ENCODE measurements at regions not wholly inside any gene's neighbourhood (a gene's known extent, or its start where the extent isn't known, plus 50 kb on each side); places are given as distances from the start of the nearest gene placed in this dataset.

DNA sequence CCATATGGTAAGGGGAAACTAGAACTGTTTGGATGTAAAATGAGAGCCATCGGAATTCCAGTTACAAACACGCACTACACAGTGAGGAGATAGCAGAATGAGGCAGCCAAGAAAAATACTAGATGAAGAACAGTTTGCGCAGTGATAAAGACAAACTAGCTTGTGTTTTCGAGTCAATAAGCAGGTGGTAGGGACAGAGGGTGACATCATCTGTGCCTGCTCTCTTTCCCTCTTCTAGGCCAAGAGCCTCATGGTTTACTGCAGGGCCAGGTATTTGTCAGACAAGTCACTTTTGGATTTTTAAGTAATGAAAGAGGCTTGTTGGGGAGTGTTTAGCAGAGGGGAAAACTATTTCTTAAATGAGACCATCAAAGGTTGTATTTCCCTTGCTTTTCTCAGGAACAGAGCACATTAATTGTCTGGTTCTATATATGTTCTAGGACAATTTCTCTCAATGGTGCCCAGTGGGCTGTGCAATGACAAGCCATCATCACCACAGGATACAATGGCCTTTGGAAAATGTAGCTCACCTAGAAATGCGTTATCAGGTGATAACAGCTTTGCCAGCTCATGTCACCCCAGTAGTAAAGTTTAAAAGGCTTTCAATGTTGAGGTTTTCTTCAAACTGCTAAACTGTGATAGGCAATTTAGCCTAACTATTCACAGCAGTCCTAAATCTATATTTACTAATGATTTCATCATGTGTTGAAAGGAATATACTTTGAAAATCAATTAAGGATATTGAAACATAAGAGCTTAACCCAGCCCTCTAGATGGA is 1210.3 kb upstream of the ZEB2 start:
- Histone ChIP-seq H3K27me3 (ENCODE audit: low read depth, low read length) (no peaks in the 10 kb centered on the region), H3K9me3 (ENCODE audit: control insufficient read depth in 1 of 2, low read length in 2 of 2) (no peaks in the 10 kb centered on the region), H3K4me1 (ENCODE audit: control insufficient read depth in 1 of 2, insufficient read depth in 2 of 2, low read length in 2 of 2) (no peaks in the 10 kb centered on the region), H3K27ac (ENCODE audit: low read length) (no peak overlapping the region), H3K36me3 (ENCODE audit: control insufficient read depth in 1 of 2, insufficient read depth in 2 of 2, low read length in 2 of 2) (no peaks in the 10 kb centered on the region), H3K4me3 (ENCODE audit: low read depth in 1 of 2, low read length in 2 of 2) (no peak overlapping the region)

DNA sequence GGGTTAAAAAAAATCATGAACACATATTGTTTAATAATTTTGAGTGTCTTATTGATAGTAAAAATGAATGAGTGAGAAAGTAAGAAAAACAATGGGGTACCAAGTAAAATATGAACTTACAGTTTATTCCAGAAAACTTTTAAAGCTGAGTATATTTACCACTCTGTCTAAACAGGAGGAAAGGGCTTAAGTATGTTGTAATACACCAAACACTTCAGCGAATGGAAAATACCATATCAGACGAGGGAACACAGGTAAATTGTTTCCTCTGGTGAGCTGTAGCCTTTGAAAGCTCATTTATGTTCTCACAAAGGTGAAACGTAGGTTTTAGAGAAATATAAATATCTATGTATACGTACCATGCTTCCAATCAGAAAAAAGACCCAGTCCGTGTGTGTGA is 1209.6 kb upstream of the ZEB2 start:
- Histone ChIP-seq H3K4me1 (ENCODE audit: control insufficient read depth in 1 of 2, insufficient read depth in 2 of 2, low read length in 2 of 2) (no peaks in the 10 kb centered on the region), H3K36me3 (ENCODE audit: control insufficient read depth in 1 of 2, insufficient read depth in 2 of 2, low read length in 2 of 2) (no peaks in the 10 kb centered on the region), H3K27ac (ENCODE audit: low read length) (no peak overlapping the region), H3K9me3 (ENCODE audit: control insufficient read depth in 1 of 2, low read length in 2 of 2) (no peaks in the 10 kb centered on the region), H3K27me3 (ENCODE audit: low read depth, low read length) (no peaks in the 10 kb centered on the region), H3K4me3 (ENCODE audit: low read depth in 1 of 2, low read length in 2 of 2) (no peak overlapping the region)

DNA sequence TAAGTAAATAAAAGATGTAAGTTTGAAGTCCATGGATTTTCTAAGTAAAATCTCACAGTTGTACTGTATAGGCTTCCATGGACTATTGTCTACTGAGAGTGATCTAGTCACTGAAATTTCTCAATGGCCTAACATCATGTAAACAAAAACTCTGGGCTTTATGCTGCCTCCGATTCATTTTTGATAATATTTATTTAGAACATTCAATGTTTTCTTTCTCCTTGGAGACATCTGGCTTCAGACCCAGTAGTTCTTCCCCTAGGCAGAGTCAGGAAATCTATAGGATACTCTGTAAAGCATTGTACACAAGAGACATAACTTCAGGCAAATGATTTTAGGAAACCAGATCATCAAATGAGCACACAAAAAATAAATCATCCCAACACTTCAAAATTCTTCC is 1208.6 kb upstream of the ZEB2 start:
- no peaks in the 10 kb centered on the region for H3K4me1 ChIP-seq (ENCODE audit: control insufficient read depth in 1 of 2, insufficient read depth in 2 of 2, low read length in 2 of 2)
- no peak overlapping the region for H3K27ac ChIP-seq (ENCODE audit: low read length)
- no peaks in the 10 kb centered on the region for H3K9me3 ChIP-seq (ENCODE audit: control insufficient read depth in 1 of 2, low read length in 2 of 2)
- no peaks in the 10 kb centered on the region for H3K27me3 ChIP-seq (ENCODE audit: low read depth, low read length)
- H3K4me3 ChIP-seq (ENCODE audit: low read depth in 1 of 2, low read length in 2 of 2) = no peak overlapping the region
- no peaks in the 10 kb centered on the region for H3K36me3 ChIP-seq (ENCODE audit: control insufficient read depth in 1 of 2, insufficient read depth in 2 of 2, low read length in 2 of 2)

DNA sequence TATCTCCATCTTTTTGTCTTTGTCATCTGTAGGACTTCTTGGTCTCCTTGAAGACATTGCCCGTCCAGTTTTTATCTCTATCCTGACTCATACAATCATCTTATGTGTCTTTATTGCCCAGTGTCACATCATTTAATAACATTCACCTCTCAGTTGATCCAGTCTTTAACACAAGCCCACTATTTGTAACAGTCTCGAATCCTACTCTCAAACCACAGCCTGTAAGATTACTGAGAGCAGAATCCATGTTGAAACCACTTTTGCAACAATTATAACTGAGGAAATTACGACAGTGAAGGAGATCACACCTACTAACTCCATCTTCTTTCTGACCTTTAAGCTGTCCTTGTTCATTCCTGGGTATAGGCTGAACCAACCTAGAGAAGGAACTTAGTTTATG is 1206.0 kb upstream of the ZEB2 start:
- Histone ChIP-seq H3K4me3 (ENCODE audit: low read depth in 1 of 2, low read length in 2 of 2) (no peak overlapping the region), H3K36me3 (ENCODE audit: control insufficient read depth in 1 of 2, insufficient read depth in 2 of 2, low read length in 2 of 2) (no peaks in the 10 kb centered on the region), H3K4me1 (ENCODE audit: control insufficient read depth in 1 of 2, insufficient read depth in 2 of 2, low read length in 2 of 2) (no peaks in the 10 kb centered on the region), H3K9me3 (ENCODE audit: control insufficient read depth in 1 of 2, low read length in 2 of 2) (no peaks in the 10 kb centered on the region), H3K27ac (ENCODE audit: low read length) (no peak overlapping the region), H3K27me3 (ENCODE audit: low read depth, low read length) (no peaks in the 10 kb centered on the region)

DNA sequence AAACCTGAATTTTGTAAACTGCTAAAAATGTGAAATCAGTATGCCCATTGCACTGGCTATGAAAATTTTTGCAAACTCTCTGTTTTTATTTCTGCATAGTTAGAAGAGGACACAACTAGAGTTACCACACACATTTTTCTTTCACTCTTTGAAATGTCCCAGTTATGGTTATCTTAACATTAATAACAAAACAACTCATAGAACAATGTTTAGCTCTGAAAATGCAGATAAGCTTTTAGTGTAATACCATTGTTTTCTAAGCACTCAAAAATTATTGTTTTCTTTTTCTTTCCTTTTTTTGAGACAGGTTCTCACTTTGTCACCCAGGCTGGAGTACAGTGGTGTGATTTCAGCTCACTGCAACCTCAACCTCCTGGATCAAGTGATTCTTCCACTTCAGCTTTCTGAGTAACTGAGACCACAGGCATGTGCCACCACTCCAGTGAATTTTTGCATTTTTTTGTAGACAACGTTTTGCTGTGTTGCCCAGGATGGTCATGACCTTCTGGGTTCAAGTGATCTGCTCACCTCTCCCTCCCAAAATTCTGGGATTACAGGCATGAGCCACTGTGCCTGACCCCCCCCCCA is 1204.5 kb upstream of the ZEB2 start:
- Histone ChIP-seq H3K4me3 (ENCODE audit: low read depth in 1 of 2, low read length in 2 of 2) (no peak overlapping the region), H3K27me3 (ENCODE audit: low read depth, low read length) (no peaks in the 10 kb centered on the region), H3K9me3 (ENCODE audit: control insufficient read depth in 1 of 2, low read length in 2 of 2) (no peaks in the 10 kb centered on the region), H3K4me1 (ENCODE audit: control insufficient read depth in 1 of 2, insufficient read depth in 2 of 2, low read length in 2 of 2) (no peaks in the 10 kb centered on the region), H3K27ac (ENCODE audit: low read length) (no peak overlapping the region), H3K36me3 (ENCODE audit: control insufficient read depth in 1 of 2, insufficient read depth in 2 of 2, low read length in 2 of 2) (no peaks in the 10 kb centered on the region)

DNA sequence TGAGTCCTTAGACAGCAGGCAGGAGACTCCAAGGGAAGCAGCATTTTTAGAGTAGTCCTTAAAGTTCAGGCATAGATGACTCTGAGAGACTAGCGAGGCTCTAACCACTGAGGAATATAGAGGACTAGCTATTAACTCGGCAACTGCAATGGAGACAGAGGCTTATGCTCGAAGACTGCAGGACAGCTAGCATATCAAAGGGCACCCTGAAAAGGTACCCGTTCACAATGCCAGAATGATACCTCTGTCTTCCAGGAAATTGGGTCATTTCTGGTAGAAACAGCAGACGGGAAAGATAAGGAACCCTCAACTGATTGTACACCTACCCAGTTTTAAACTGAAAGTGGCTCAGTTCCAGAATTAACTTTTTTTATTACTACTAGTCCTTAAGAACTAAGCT is 1204.0 kb upstream of the ZEB2 start:
- no peak overlapping the region for H3K4me3 ChIP-seq (ENCODE audit: low read depth in 1 of 2, low read length in 2 of 2)
- H3K27ac ChIP-seq (ENCODE audit: low read length) = no peak overlapping the region
- H3K9me3 ChIP-seq (ENCODE audit: control insufficient read depth in 1 of 2, low read length in 2 of 2) = no peaks in the 10 kb centered on the region
- H3K36me3 ChIP-seq (ENCODE audit: control insufficient read depth in 1 of 2, insufficient read depth in 2 of 2, low read length in 2 of 2) = no peaks in the 10 kb centered on the region
- H3K27me3 ChIP-seq (ENCODE audit: low read depth, low read length) = no peaks in the 10 kb centered on the region
- H3K4me1 ChIP-seq (ENCODE audit: control insufficient read depth in 1 of 2, insufficient read depth in 2 of 2, low read length in 2 of 2) = no peaks in the 10 kb centered on the region

DNA sequence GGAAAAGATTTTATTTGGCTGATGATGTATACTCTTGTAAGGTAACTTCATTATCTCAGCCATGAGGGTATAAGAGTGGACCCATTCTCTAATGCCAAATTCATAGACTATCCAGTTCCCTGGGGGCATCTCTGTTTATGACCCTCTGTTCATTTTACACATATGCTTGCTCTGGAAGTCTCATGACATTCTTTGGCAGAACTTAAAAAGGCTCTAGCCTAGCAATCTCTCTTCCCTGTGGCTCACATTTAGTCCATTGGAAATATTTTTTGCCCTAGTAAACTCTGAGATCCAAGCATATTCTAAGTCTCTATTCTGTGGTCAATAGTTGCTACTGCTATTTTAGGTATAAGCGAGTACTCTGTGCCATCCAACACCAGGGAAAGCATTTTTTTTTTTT is 1201.8 kb upstream of the ZEB2 start:
- no peaks in the 10 kb centered on the region for H3K4me1 ChIP-seq (ENCODE audit: control insufficient read depth in 1 of 2, insufficient read depth in 2 of 2, low read length in 2 of 2)
- H3K36me3 ChIP-seq (ENCODE audit: control insufficient read depth in 1 of 2, insufficient read depth in 2 of 2, low read length in 2 of 2) = no peaks in the 10 kb centered on the region
- no peaks in the 10 kb centered on the region for H3K9me3 ChIP-seq (ENCODE audit: control insufficient read depth in 1 of 2, low read length in 2 of 2)
- H3K4me3 ChIP-seq (ENCODE audit: low read depth in 1 of 2, low read length in 2 of 2) = no peak overlapping the region
- no peaks in the 10 kb centered on the region for H3K27me3 ChIP-seq (ENCODE audit: low read depth, low read length)
- no peak overlapping the region for H3K27ac ChIP-seq (ENCODE audit: low read length)

DNA sequence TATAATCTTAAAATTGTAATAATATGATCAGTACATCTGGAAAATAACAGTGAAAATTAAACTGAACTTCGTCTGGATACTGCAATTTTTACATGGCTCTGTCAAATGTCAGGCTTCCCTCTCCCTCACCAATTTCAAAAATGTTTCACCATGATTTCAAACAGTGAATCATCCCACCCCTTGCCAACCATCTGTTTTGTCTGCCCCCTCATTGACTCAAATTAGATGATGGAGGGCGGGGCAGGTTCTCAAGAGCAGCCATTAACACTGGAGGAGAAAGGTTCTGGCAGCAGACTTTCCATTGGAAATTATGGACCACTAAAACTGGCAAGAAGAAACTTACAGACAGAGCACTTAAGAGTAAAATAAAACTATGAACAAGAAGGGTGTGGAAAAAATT is 1195.7 kb upstream of the ZEB2 start:
- Histone ChIP-seq H3K27ac (ENCODE audit: low read length) (no peak overlapping the region), H3K27me3 (ENCODE audit: low read depth, low read length) (no peaks in the 10 kb centered on the region), H3K4me1 (ENCODE audit: control insufficient read depth in 1 of 2, insufficient read depth in 2 of 2, low read length in 2 of 2) (no peaks in the 10 kb centered on the region), H3K36me3 (ENCODE audit: control insufficient read depth in 1 of 2, insufficient read depth in 2 of 2, low read length in 2 of 2) (no peaks in the 10 kb centered on the region), H3K4me3 (ENCODE audit: low read depth in 1 of 2, low read length in 2 of 2) (no peak overlapping the region), H3K9me3 (ENCODE audit: control insufficient read depth in 1 of 2, low read length in 2 of 2) (peaks cover 0 to 6% of the 10 kb centered on the region in 2 donors)

DNA sequence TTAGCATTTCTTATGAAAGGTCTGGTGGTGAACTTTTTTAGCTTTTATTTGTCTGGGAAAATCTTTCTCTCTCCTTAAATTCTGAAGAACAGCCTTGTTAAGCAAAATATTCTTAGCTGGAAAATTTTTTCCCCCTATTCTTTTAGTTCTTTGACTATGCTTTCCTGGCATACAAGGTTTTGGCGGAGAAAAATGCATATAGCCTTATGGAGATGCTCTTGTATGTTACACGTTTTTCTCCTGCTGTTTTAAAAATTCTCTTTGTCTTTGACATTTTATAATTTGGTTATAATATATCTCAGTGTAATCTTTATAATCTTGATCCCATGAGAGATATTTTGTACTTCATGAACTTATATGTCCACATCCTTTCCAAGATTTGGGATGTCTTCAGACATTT is 1190.4 kb upstream of the ZEB2 start:
- H3K27me3 ChIP-seq (ENCODE audit: low read depth, low read length) = no peaks in the 10 kb centered on the region
- peaks cover 0 to 6% of the 10 kb centered on the region in 2 donors for H3K9me3 ChIP-seq (ENCODE audit: control insufficient read depth in 1 of 2, low read length in 2 of 2)
- no peaks in the 10 kb centered on the region for H3K4me1 ChIP-seq (ENCODE audit: control insufficient read depth in 1 of 2, insufficient read depth in 2 of 2, low read length in 2 of 2)

DNA sequence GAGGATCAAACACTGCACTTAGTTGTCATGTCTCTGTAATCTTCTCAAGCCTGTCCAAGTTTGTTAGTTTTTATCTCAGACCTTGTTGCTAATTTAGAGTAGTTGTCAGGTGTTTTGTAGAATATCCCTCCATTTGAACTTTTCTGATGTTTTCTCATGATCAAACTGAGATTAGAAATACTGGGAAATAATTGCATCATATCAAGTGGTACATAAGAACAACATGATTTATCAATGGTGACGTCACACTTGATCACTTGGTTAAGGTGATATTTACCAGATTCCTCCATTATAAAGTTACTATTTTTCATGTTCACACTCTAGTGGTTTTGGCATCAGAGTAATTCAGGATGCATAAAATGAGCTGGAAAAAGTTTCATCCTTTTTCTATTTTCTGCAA is 1182.4 kb upstream of the ZEB2 start:
- Histone ChIP-seq H3K36me3 (ENCODE audit: control insufficient read depth in 1 of 2, insufficient read depth in 2 of 2, low read length in 2 of 2) (no peaks in the 10 kb centered on the region), H3K27ac (ENCODE audit: low read length) (no peak overlapping the region), H3K4me1 (ENCODE audit: control insufficient read depth in 1 of 2, insufficient read depth in 2 of 2, low read length in 2 of 2) (no peaks in the 10 kb centered on the region), H3K4me3 (ENCODE audit: low read depth in 1 of 2, low read length in 2 of 2) (no peak overlapping the region), H3K27me3 (ENCODE audit: low read depth, low read length) (no peaks in the 10 kb centered on the region), H3K9me3 (ENCODE audit: control insufficient read depth in 1 of 2, low read length in 2 of 2) (peaks cover 0 to 2% of the 10 kb centered on the region in 2 donors)

More for the DNA sequence above, 1190.4 kb upstream of the ZEB2 start:
- Histone ChIP-seq H3K4me3 (ENCODE audit: low read depth in 1 of 2, low read length in 2 of 2) (no peak overlapping the region), H3K27ac (ENCODE audit: low read length) (no peak overlapping the region), H3K36me3 (ENCODE audit: control insufficient read depth in 1 of 2, insufficient read depth in 2 of 2, low read length in 2 of 2) (no peaks in the 10 kb centered on the region)

DNA sequence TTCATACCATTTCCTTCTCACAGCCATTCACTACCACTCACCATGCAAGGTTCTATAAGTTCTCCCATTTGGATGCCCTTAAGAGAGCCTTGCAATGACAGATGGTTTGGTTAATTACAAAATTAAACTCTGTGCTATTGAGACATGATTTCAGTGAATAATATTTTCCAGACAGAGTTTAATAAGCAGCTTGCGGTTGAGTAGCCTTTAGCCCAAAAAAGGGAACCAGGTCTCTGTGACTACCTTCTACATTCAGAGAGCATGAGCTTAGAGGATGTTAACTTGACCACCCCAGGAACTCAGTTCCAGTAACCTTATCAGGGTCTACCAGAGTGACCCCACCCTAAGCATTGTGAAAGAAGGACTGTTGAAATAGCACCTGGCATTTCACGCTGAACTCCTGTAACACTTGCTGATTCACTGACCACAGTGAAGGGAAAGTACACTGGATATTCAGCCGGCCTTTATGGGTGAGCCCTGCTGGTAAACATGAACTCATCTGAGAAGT is 1173.1 kb upstream of the ZEB2 start:
- H3K36me3 ChIP-seq (ENCODE audit: control insufficient read depth in 1 of 2, insufficient read depth in 2 of 2, low read length in 2 of 2) = no peaks in the 10 kb centered on the region
- no peak overlapping the region for H3K27ac ChIP-seq (ENCODE audit: low read length)
- H3K4me1 ChIP-seq (ENCODE audit: control insufficient read depth in 1 of 2, insufficient read depth in 2 of 2, low read length in 2 of 2) = no peaks in the 10 kb centered on the region
- no peaks in the 10 kb centered on the region for H3K27me3 ChIP-seq (ENCODE audit: low read depth, low read length)
- no peaks in the 10 kb centered on the region for H3K9me3 ChIP-seq (ENCODE audit: control insufficient read depth in 1 of 2, low read length in 2 of 2)
- H3K4me3 ChIP-seq (ENCODE audit: low read depth in 1 of 2, low read length in 2 of 2) = no peak overlapping the region

DNA sequence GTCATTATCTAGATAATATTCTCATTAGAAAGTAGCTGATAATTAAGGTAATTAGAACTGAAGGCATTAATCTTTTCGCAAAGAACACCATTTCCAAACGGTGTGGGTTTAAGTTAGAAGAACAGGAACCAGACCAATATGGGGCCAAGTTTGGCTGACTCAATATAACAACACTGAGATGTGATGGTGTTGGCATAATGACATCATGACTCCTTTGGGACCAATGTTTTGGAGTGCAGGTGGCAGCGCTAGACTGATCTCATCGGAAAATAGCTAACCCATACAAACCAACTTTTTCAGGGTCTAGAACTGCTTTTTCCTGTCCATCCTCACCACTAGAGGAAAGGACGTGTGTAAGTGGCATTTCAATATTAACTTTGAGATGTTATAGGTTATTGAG is 1171.7 kb upstream of the ZEB2 start:
- no peak overlapping the region for H3K4me3 ChIP-seq (ENCODE audit: low read depth in 1 of 2, low read length in 2 of 2)
- no peaks in the 10 kb centered on the region for H3K36me3 ChIP-seq (ENCODE audit: control insufficient read depth in 1 of 2, insufficient read depth in 2 of 2, low read length in 2 of 2)
- no peaks in the 10 kb centered on the region for H3K4me1 ChIP-seq (ENCODE audit: control insufficient read depth in 1 of 2, insufficient read depth in 2 of 2, low read length in 2 of 2)
- H3K9me3 ChIP-seq (ENCODE audit: control insufficient read depth in 1 of 2, low read length in 2 of 2) = no peaks in the 10 kb centered on the region
- no peak overlapping the region for H3K27ac ChIP-seq (ENCODE audit: low read length)
- no peaks in the 10 kb centered on the region for H3K27me3 ChIP-seq (ENCODE audit: low read depth, low read length)

Measured in muscle layer of duodenum (tissue), 2 donors.